ENCODE measurements at regions not wholly inside any gene's neighbourhood (a gene's known extent, or its start where the extent isn't known, plus 50 kb on each side); places are given as distances from the start of the nearest gene placed in this dataset.

GRCh38 chr12:126051611-126052107 lies 986.4 kb downstream of the AACS start:
- H3K4me3 ChIP-seq (replicated peaks; ENCODE audit: low read depth, low read length), result no peak overlapping the region
- no peak for TF ChIP-seq CTCF (IDR thresholded peaks at IDR 0.05; ENCODE audit: low read length, missing control alignments)

GRCh38 chr12:126055521-126055920 lies 990.3 kb downstream of the AACS start:
- no peak for TF ChIP-seq CTCF (IDR thresholded peaks at IDR 0.05; ENCODE audit: low read length, missing control alignments)
- DNase-seq (ENCODE audit: low read depth), result peak; percentile 6
- no peak overlapping the region for H3K4me3 ChIP-seq (replicated peaks; ENCODE audit: low read depth, low read length)

More at GRCh38 chr12:126051611-126052107, 986.4 kb downstream of the AACS start:
- peak; percentile 59 for DNase-seq (ENCODE audit: low read depth)

DNA sequence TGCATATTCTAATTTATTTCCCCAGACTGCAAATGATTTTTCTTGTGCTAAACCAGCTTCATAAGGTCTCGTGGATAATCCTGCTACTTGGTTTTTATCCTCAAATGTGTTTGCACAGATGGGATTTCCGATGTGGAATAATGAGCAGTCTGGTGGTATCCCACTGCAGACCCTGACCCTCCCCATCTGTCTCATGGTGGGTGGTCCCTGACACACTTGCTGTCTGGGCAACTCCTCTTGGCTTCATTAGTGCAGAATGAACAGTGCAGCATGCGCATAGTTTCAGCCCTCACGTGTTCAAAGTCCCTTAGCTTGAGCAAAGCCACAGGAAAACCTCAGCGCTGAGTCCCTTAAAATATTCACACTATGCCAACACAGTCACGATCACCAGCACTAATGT lies 996.5 kb downstream of the AACS start:
- TF ChIP-seq CTCF (IDR thresholded peaks at IDR 0.05; ENCODE audit: low read length, missing control alignments), result no peak
- DNase-seq (ENCODE audit: low read depth), result no peak
- no peak overlapping the region for H3K4me3 ChIP-seq (replicated peaks; ENCODE audit: low read depth, low read length)

- H3K4me3 ChIP-seq (replicated peaks; ENCODE audit: low read depth, low read length), result no peak overlapping the region
- TF ChIP-seq CTCF (IDR thresholded peaks at IDR 0.05; ENCODE audit: low read length, missing control alignments), result no peak
- no peak for DNase-seq (ENCODE audit: low read depth)
Observed at GRCh38 chr12:126064028-126064427, 998.8 kb downstream of the AACS start.

DNA sequence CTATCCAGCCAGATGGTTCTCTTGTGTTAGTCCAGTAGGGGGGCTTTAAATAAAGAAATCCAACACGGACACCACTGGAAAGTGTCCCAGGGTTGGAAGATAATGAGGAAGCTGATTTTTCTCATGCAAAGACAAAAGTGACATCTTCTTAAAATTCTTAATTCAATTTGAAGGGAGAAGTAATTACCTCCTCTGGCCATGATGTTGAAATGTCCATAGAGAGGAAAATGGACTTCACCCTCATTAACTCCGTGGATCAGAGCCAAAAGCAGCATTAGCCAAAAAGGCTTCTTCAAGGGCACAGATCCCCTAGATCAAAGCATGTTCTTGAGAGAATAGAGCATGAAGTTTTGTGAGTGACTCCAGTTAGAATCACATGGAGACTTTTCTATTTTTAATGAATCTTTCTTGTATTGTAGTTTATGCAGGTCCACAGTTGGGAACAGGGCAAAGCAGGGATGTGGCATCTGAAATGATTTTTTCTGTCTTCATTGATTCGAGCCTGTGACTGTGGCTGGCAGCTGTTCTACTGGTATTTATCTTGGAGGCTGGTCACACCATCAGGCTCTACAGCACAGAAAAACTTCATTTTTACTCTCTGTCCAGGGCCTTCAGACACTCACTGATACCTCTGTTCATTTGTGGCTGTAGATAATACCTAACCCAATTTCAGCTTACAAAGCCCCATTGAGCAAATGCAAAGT lies 1002.5 kb downstream of the AACS start:
- no peak overlapping the region for H3K4me3 ChIP-seq (replicated peaks; ENCODE audit: low read depth, low read length)
- DNase-seq (ENCODE audit: low read depth), result no peak
- no peak for TF ChIP-seq CTCF (IDR thresholded peaks at IDR 0.05; ENCODE audit: low read length, missing control alignments)

- peak; percentile 63 for TF ChIP-seq CTCF (IDR thresholded peaks at IDR 0.05; ENCODE audit: low read length, missing control alignments)
- DNase-seq (ENCODE audit: low read depth), result peak; percentile 77
- no peak overlapping the region for H3K4me3 ChIP-seq (replicated peaks; ENCODE audit: low read depth, low read length)
Observed at GRCh38 chr12:126069549-126070165, 1004.4 kb downstream of the AACS start.

Data from fibroblast of pulmonary artery (primary cell).